Activated T-helper 2 cell treated with anti-CD3 and anti-CD28 coated beads, Interferon-gamma antibody, Interleukin-2, Interleukin-4, amounts not matched to agents 10 μg/mL and 5 μg/mL and 100 μg/mL, durations not matched to agents 14 hours and 24 hours and 36 hours (primary cell): ENCODE measurements at regions not wholly inside any gene's neighbourhood (a gene's known extent, or its start where the extent isn't known, plus 50 kb on each side); places are given as distances from the start of the nearest gene placed in this dataset.

Experiments
- DNase-seq: peaks from one replicate; pipeline ENCODE4 v3.0.0; 2021; ENCODE audit warnings: low spot score
- H3K27ac Mint-ChIP-seq: one replicate; pipeline ENCODE4 v1.8.0; 2021; ENCODE audit warnings: mixed read lengths
- H3K27me3 Mint-ChIP-seq: one replicate; pipeline ENCODE4 v1.8.0; 2021; ENCODE audit warnings: low read depth, mixed read lengths
- H3K36me3 Mint-ChIP-seq: one replicate; pipeline ENCODE4 v1.8.0; 2021; ENCODE audit warnings: low read depth, mixed read lengths
- H3K4me1 Mint-ChIP-seq: one replicate; pipeline ENCODE4 v1.8.0; 2021; ENCODE audit warnings: low read depth, mixed read lengths
- H3K4me3 Mint-ChIP-seq: one replicate; pipeline ENCODE4 v1.8.0; 2021; ENCODE audit warnings: low read depth, mild to moderate bottlenecking, moderate library complexity, mixed read lengths
- H3K9me3 Mint-ChIP-seq: one replicate; pipeline ENCODE4 v1.8.0; 2021; ENCODE audit warnings: mixed read lengths
- intact Hi-C: fragments of 100-400 bp; cut with micrococcal nuclease; formaldehyde crosslinking; loops from one replicate; pipeline ENCODE4 v1.15.1; 2023

GRCh38 chr5:108607421-108607820, 140.3 kb upstream of the FER start:
- H3K4me1 Mint-ChIP-seq = no peaks in the 10 kb centered on the region
- intact Hi-C loops = no loop called here
- no peak overlapping the region for H3K27ac Mint-ChIP-seq
- DNase-seq = no peak
- H3K4me3 Mint-ChIP-seq = no peak overlapping the region
- H3K9me3 Mint-ChIP-seq = no peaks in the 10 kb centered on the region
- H3K27me3 Mint-ChIP-seq = no peaks in the 10 kb centered on the region
- no peaks in the 10 kb centered on the region for H3K36me3 Mint-ChIP-seq

- intact Hi-C loops = no loop called here
- no peaks in the 10 kb centered on the region for H3K27me3 Mint-ChIP-seq
- no peaks in the 10 kb centered on the region for H3K4me1 Mint-ChIP-seq
- H3K4me3 Mint-ChIP-seq = no peak overlapping the region
- no peaks in the 10 kb centered on the region for H3K9me3 Mint-ChIP-seq
- no peak overlapping the region for H3K27ac Mint-ChIP-seq
- DNase-seq = no peak
- H3K36me3 Mint-ChIP-seq = no peaks in the 10 kb centered on the region
These were observed 141.5 kb upstream of the FER start for GRCh38 chr5:108606185-108606584.

- no peaks in the 10 kb centered on the region for H3K4me1 Mint-ChIP-seq
- H3K36me3 Mint-ChIP-seq = no peaks in the 10 kb centered on the region
- H3K27me3 Mint-ChIP-seq = no peaks in the 10 kb centered on the region
- no peak for DNase-seq
- no peak overlapping the region for H3K4me3 Mint-ChIP-seq
- H3K27ac Mint-ChIP-seq = no peak overlapping the region
- intact Hi-C loops = no loop called here
- no peaks in the 10 kb centered on the region for H3K9me3 Mint-ChIP-seq
These were observed 144.9 kb upstream of the FER start for GRCh38 chr5:108602830-108603229.

GRCh38 chr5:108590799-108591198, 156.9 kb upstream of the FER start:
- H3K4me3 Mint-ChIP-seq = no peak overlapping the region
- no peaks in the 10 kb centered on the region for H3K36me3 Mint-ChIP-seq

GRCh38 chr5:108588323-108588722, 159.4 kb upstream of the FER start:
- Mint-ChIP-seq H3K27ac (no peak overlapping the region), H3K4me1 (no peaks in the 10 kb centered on the region), H3K36me3 (no peaks in the 10 kb centered on the region), H3K4me3 (no peak overlapping the region), H3K27me3 (no peaks in the 10 kb centered on the region), H3K9me3 (no peaks in the 10 kb centered on the region)
- no peak for DNase-seq
- intact Hi-C loops = no loop called here

More at GRCh38 chr5:108590799-108591198, 156.9 kb upstream of the FER start:
- H3K4me1 Mint-ChIP-seq = no peaks in the 10 kb centered on the region
- DNase-seq = no peak
- H3K9me3 Mint-ChIP-seq = no peaks in the 10 kb centered on the region
- H3K27me3 Mint-ChIP-seq = no peaks in the 10 kb centered on the region
- no peak overlapping the region for H3K27ac Mint-ChIP-seq
- intact Hi-C loops = no loop called here

GRCh38 chr5:108587821-108588220, 159.9 kb upstream of the FER start:
- DNase-seq = no peak
- no peaks in the 10 kb centered on the region for H3K36me3 Mint-ChIP-seq
- H3K27ac Mint-ChIP-seq = no peak overlapping the region
- no peaks in the 10 kb centered on the region for H3K9me3 Mint-ChIP-seq
- no peak overlapping the region for H3K4me3 Mint-ChIP-seq
- no peaks in the 10 kb centered on the region for H3K4me1 Mint-ChIP-seq
- H3K27me3 Mint-ChIP-seq = no peaks in the 10 kb centered on the region
- intact Hi-C loops = no loop called here

- no peaks in the 10 kb centered on the region for H3K4me1 Mint-ChIP-seq
- H3K4me3 Mint-ChIP-seq = no peak overlapping the region
- intact Hi-C loops = no loop called here
- H3K27me3 Mint-ChIP-seq = no peaks in the 10 kb centered on the region
- H3K36me3 Mint-ChIP-seq = no peaks in the 10 kb centered on the region
- H3K27ac Mint-ChIP-seq = no peak overlapping the region
- no peaks in the 10 kb centered on the region for H3K9me3 Mint-ChIP-seq
- DNase-seq = no peak
These were observed 166.7 kb upstream of the FER start for GRCh38 chr5:108581026-108581425.

- Mint-ChIP-seq H3K4me1 (no peaks in the 10 kb centered on the region), H3K36me3 (no peaks in the 10 kb centered on the region), H3K27ac (no peak overlapping the region), H3K9me3 (peaks cover 1% of the 10 kb centered on the region), H3K4me3 (no peak overlapping the region), H3K27me3 (no peaks in the 10 kb centered on the region)
- DNase-seq = no peak
- intact Hi-C loops = no loop called here
These were observed 168.5 kb upstream of the FER start for GRCh38 chr5:108579236-108579635.

- Mint-ChIP-seq H3K9me3 (peaks cover 3% of the 10 kb centered on the region), H3K27me3 (no peaks in the 10 kb centered on the region), H3K4me3 (no peak overlapping the region), H3K27ac (no peak overlapping the region), H3K36me3 (no peaks in the 10 kb centered on the region), H3K4me1 (no peaks in the 10 kb centered on the region)
- intact Hi-C loops = no loop called here
- no peak for DNase-seq
These were observed 168.9 kb upstream of the FER start for GRCh38 chr5:108578791-108579190.

GRCh38 chr5:108567429-108567828, 180.3 kb upstream of the FER start:
- intact Hi-C loops = no loop called here
- H3K36me3 Mint-ChIP-seq = no peaks in the 10 kb centered on the region
- H3K9me3 Mint-ChIP-seq = no peaks in the 10 kb centered on the region
- no peak overlapping the region for H3K4me3 Mint-ChIP-seq
- H3K27ac Mint-ChIP-seq = no peak overlapping the region
- no peaks in the 10 kb centered on the region for H3K27me3 Mint-ChIP-seq
- DNase-seq = no peak
- H3K4me1 Mint-ChIP-seq = no peaks in the 10 kb centered on the region

GRCh38 chr5:108564441-108564840, 182.5 kb upstream of the FBXL17 start:
- no peak overlapping the region for H3K27ac Mint-ChIP-seq
- no peak for DNase-seq
- H3K4me1 Mint-ChIP-seq = no peaks in the 10 kb centered on the region
- H3K4me3 Mint-ChIP-seq = no peak overlapping the region
- H3K9me3 Mint-ChIP-seq = no peaks in the 10 kb centered on the region
- intact Hi-C loops = no loop called here
- H3K36me3 Mint-ChIP-seq = no peaks in the 10 kb centered on the region
- no peaks in the 10 kb centered on the region for H3K27me3 Mint-ChIP-seq

- H3K4me1 Mint-ChIP-seq = no peaks in the 10 kb centered on the region
- H3K36me3 Mint-ChIP-seq = no peaks in the 10 kb centered on the region
- H3K4me3 Mint-ChIP-seq = no peak overlapping the region
- H3K9me3 Mint-ChIP-seq = no peaks in the 10 kb centered on the region
- H3K27ac Mint-ChIP-seq = no peak overlapping the region
- DNase-seq = no peak
- no peaks in the 10 kb centered on the region for H3K27me3 Mint-ChIP-seq
- intact Hi-C loops = no loop called here
These were observed 180.2 kb upstream of the FBXL17 start for GRCh38 chr5:108562205-108562454.

- no peak overlapping the region for H3K4me3 Mint-ChIP-seq
- H3K4me1 Mint-ChIP-seq = no peaks in the 10 kb centered on the region
- H3K27ac Mint-ChIP-seq = no peak overlapping the region
- H3K27me3 Mint-ChIP-seq = no peaks in the 10 kb centered on the region
- no peaks in the 10 kb centered on the region for H3K9me3 Mint-ChIP-seq
- no peak for DNase-seq
- intact Hi-C loops = no loop called here
- no peaks in the 10 kb centered on the region for H3K36me3 Mint-ChIP-seq
These were observed 179.7 kb upstream of the FBXL17 start for GRCh38 chr5:108561416-108562204.

GRCh38 chr5:108560581-108560980, 178.7 kb upstream of the FBXL17 start:
- Mint-ChIP-seq H3K27me3 (no peaks in the 10 kb centered on the region), H3K4me1 (no peaks in the 10 kb centered on the region), H3K4me3 (no peak overlapping the region), H3K27ac (no peak overlapping the region), H3K36me3 (no peaks in the 10 kb centered on the region), H3K9me3 (no peaks in the 10 kb centered on the region)
- DNase-seq = no peak
- intact Hi-C loops = no loop called here
